Trophoblast cell (in vitro differentiated cells and primary cell): ENCODE measurements at regions not wholly inside any gene's neighbourhood (a gene's known extent, or its start where the extent isn't known, plus 50 kb on each side); places are given as distances from the start of the nearest gene placed in this dataset.

Experiments
- DNase-seq, 2 donors: peaks; one replicate each; pipeline ENCODE4 v3.0.0-alpha.2; 2016
- H2AFZ ChIP-seq: 2 replicates; pipeline ENCODE4 v1.6.1; 2013; ENCODE audit warnings: low read length, moderate library complexity, mild to moderate bottlenecking; ENCODE audit not compliant: insufficient read depth, poor library complexity
- H2AK5ac ChIP-seq: 2 replicates; pipeline ENCODE4 v1.6.1; 2013; ENCODE audit warnings: mild to moderate bottlenecking, low read length
- H2BK120ac ChIP-seq: 2 replicates; pipeline ENCODE4 v1.6.1; 2013; ENCODE audit warnings: low read length, mild to moderate bottlenecking, moderate library complexity; ENCODE audit not compliant: insufficient read depth, poor library complexity
- H2BK12ac ChIP-seq: 2 replicates; pipeline ENCODE4 v1.6.1; 2013; ENCODE audit warnings: mild to moderate bottlenecking, low read length, moderate library complexity
- H2BK5ac ChIP-seq: 2 replicates; pipeline ENCODE4 v1.6.1; 2013; ENCODE audit warnings: low read length, low read depth, moderate library complexity, mild to moderate bottlenecking; ENCODE audit not compliant: poor library complexity
- H3K14ac ChIP-seq: 2 replicates; pipeline ENCODE4 v1.6.1; 2013; ENCODE audit warnings: mild to moderate bottlenecking, low read length
- H3K18ac ChIP-seq: 2 replicates; pipeline ENCODE4 v1.6.1; 2013; ENCODE audit warnings: mild to moderate bottlenecking, low read length
- H3K23ac ChIP-seq: 2 replicates; pipeline ENCODE4 v1.6.1; 2013; ENCODE audit warnings: low read length
- H3K27ac ChIP-seq: 2 replicates; pipeline ENCODE4 v1.5.1; 2013; ENCODE audit warnings: low read depth, mild to moderate bottlenecking, inconsistent platforms, low read length, moderate library complexity
- H3K27me3 ChIP-seq: 2 replicates; pipeline ENCODE4 v1.6.1; 2013; ENCODE audit warnings: inconsistent platforms, mild to moderate bottlenecking, low read length, moderate library complexity; ENCODE audit not compliant: insufficient read depth
- H3K36me3 ChIP-seq, 2 experiments: 1 replicate in 1 of 2; 2 replicates in 1 of 2; pipeline ENCODE4 v1.6.1; 2013; ENCODE audit warnings: low read length in 2 of 2, mild to moderate bottlenecking in 2 of 2, moderate library complexity in 1 of 2; ENCODE audit not compliant: insufficient read depth in 2 of 2, control insufficient read depth in 1 of 2
- H3K4ac ChIP-seq: 2 replicates; pipeline ENCODE4 v1.6.1; 2013; ENCODE audit warnings: low read depth, mild to moderate bottlenecking, low read length, moderate library complexity
- H3K4me1 ChIP-seq, 2 experiments: 1 replicate in 1 of 2; 2 replicates in 1 of 2; pipeline ENCODE4 v1.6.1; 2013; ENCODE audit warnings: low read length in 2 of 2, mild to moderate bottlenecking in 2 of 2, moderate library complexity in 1 of 2; ENCODE audit not compliant: insufficient read depth in 2 of 2, control insufficient read depth in 1 of 2
- H3K4me2 ChIP-seq: 2 replicates; pipeline ENCODE4 v1.6.1; 2013; ENCODE audit warnings: inconsistent platforms, mild to moderate bottlenecking, low read length, moderate library complexity
- H3K4me3 ChIP-seq: 2 replicates; pipeline ENCODE4 v1.5.1; 2013; ENCODE audit warnings: mild to moderate bottlenecking, low read depth, low read length, inconsistent platforms
- H3K79me1 ChIP-seq: one replicate; pipeline ENCODE4 v1.6.1; 2013; ENCODE audit warnings: low read length
- H3K79me2 ChIP-seq: 2 replicates; pipeline ENCODE4 v1.6.1; 2013; ENCODE audit warnings: low read length, mild to moderate bottlenecking; ENCODE audit not compliant: control insufficient read depth, insufficient read depth, poor library complexity
- H3K9ac ChIP-seq: 2 replicates; pipeline ENCODE4 v1.6.1; 2013; ENCODE audit warnings: mild to moderate bottlenecking, low read length
- H3K9me3 ChIP-seq: 2 replicates; pipeline ENCODE4 v1.6.1; 2013; ENCODE audit warnings: low read depth, mild to moderate bottlenecking, control low read depth, inconsistent platforms, low read length; ENCODE audit not compliant: insufficient read depth
- H4K12ac ChIP-seq: 2 replicates; pipeline ENCODE4 v1.6.1; 2013; ENCODE audit warnings: low read depth, mild to moderate bottlenecking, low read length, moderate library complexity
- H4K8ac ChIP-seq: 2 replicates; pipeline ENCODE4 v1.6.1; 2013; ENCODE audit warnings: low read depth, mild to moderate bottlenecking, low read length, moderate library complexity
- H4K91ac ChIP-seq: one replicate; pipeline ENCODE4 v1.6.1; 2013; ENCODE audit warnings: low read depth, mild to moderate bottlenecking, low read length, moderate library complexity
- WGBS: extraction: QIAGEN DNeasy Blood & Tissue Kit; methylation state at CpG from one replicate; pipeline ENCODE4 v1.1.7; 2013; ENCODE audit warnings: missing lambda C conversion rate; ENCODE audit not compliant: insufficient read length, insufficient coverage; ENCODE audit errors: extremely low coverage; 5-methylcytosine and 5-hydroxymethylcytosine counted together

- Histone ChIP-seq H3K9ac (no peak overlapping the region), H3K36me3 (no peaks in the 10 kb centered on the region), H2AK5ac (no peak overlapping the region), H2AFZ (no peak overlapping the region), H3K27me3 (no peaks in the 10 kb centered on the region), H3K23ac (no peak overlapping the region), H2BK120ac (no peak overlapping the region), H3K4me2 (no peak overlapping the region), H3K4ac (no peak overlapping the region), H3K14ac (no peak overlapping the region), H3K79me2 (no peaks in the 10 kb centered on the region), H3K4me3 (no peak overlapping the region), H4K8ac (no peak overlapping the region), H4K91ac (no peak overlapping the region), H3K9me3 (no peaks in the 10 kb centered on the region), H3K27ac (no peak overlapping the region), H3K79me1 (no peaks in the 10 kb centered on the region), H3K4me1 (no peaks in the 10 kb centered on the region), H4K12ac (no peak overlapping the region), H3K18ac (no peak overlapping the region), H2BK5ac (no peak overlapping the region), H2BK12ac (no peak overlapping the region)
- DNase-seq = peak; percentile 32 to 69
- WGBS = no CpG with 5 or more reads among the region's 4 CpGs
Observed at GRCh38 chr18:68215931-68216330, 499.0 kb downstream of the TMX3 start.

- Histone ChIP-seq H3K4me1 (no peaks in the 10 kb centered on the region), H2BK5ac (no peak overlapping the region), H3K14ac (no peak overlapping the region), H3K4me3 (no peak overlapping the region), H3K4me2 (no peak overlapping the region), H4K91ac (no peak overlapping the region), H4K8ac (no peak overlapping the region), H4K12ac (no peak overlapping the region), H3K27me3 (no peaks in the 10 kb centered on the region), H2AFZ (no peak overlapping the region), H2AK5ac (no peak overlapping the region), H3K18ac (no peak overlapping the region), H3K79me1 (no peaks in the 10 kb centered on the region), H3K23ac (no peak overlapping the region), H3K9ac (no peak overlapping the region), H3K79me2 (no peaks in the 10 kb centered on the region), H3K27ac (no peak overlapping the region), H3K4ac (no peak overlapping the region), H2BK12ac (no peak overlapping the region), H3K36me3 (no peaks in the 10 kb centered on the region), H3K9me3 (peaks cover 2% of the 10 kb centered on the region), H2BK120ac (no peak overlapping the region)
- DNase-seq = no peak
- WGBS = no CpG with 5 or more reads among the region's 5 CpGs
Observed at GRCh38 chr18:68186039-68186438, 528.9 kb downstream of the TMX3 start.

- H3K36me3 ChIP-seq = no peaks in the 10 kb centered on the region
- DNase-seq = no peak
Observed at GRCh38 chr18:68181956-68182355, 533.0 kb downstream of the TMX3 start.

GRCh38 chr18:68179811-68180210 lies 535.1 kb downstream of the TMX3 start:
- no CpG with 5 or more reads among the region's 2 CpGs for WGBS
- no peaks in the 10 kb centered on the region for H3K27me3 ChIP-seq
- no peak overlapping the region for H2BK120ac ChIP-seq
- H3K79me2 ChIP-seq = no peaks in the 10 kb centered on the region
- no peak overlapping the region for H3K4me2 ChIP-seq
- no peak overlapping the region for H2AK5ac ChIP-seq
- no peak overlapping the region for H2BK12ac ChIP-seq
- H4K12ac ChIP-seq = no peak overlapping the region
- H3K23ac ChIP-seq = no peak overlapping the region
- H2AFZ ChIP-seq = no peak overlapping the region
- no peaks in the 10 kb centered on the region for H3K36me3 ChIP-seq
- H3K9ac ChIP-seq = no peak overlapping the region
- no peak overlapping the region for H4K8ac ChIP-seq
- peaks cover 2% of the 10 kb centered on the region for H3K9me3 ChIP-seq
- no peak overlapping the region for H2BK5ac ChIP-seq
- no peak overlapping the region for H3K14ac ChIP-seq
- H3K4ac ChIP-seq = no peak overlapping the region
- no peak for DNase-seq
- no peak overlapping the region for H3K18ac ChIP-seq
- no peaks in the 10 kb centered on the region for H3K79me1 ChIP-seq
- no peak overlapping the region for H3K4me3 ChIP-seq
- H3K27ac ChIP-seq = no peak overlapping the region
- no peak overlapping the region for H4K91ac ChIP-seq
- no peaks in the 10 kb centered on the region for H3K4me1 ChIP-seq

More at GRCh38 chr18:68181956-68182355, 533.0 kb downstream of the TMX3 start:
- Histone ChIP-seq H3K9me3 (peaks cover 2% of the 10 kb centered on the region), H3K79me2 (no peaks in the 10 kb centered on the region), H3K18ac (no peak overlapping the region), H3K4me2 (no peak overlapping the region), H3K4ac (no peak overlapping the region), H2AK5ac (no peak overlapping the region), H2AFZ (no peak overlapping the region), H3K14ac (no peak overlapping the region), H2BK5ac (no peak overlapping the region), H3K27ac (no peak overlapping the region), H3K27me3 (no peaks in the 10 kb centered on the region), H3K4me1 (no peaks in the 10 kb centered on the region), H2BK12ac (no peak overlapping the region), H3K4me3 (no peak overlapping the region), H4K12ac (no peak overlapping the region), H3K79me1 (no peaks in the 10 kb centered on the region), H4K8ac (no peak overlapping the region), H2BK120ac (no peak overlapping the region), H4K91ac (no peak overlapping the region), H3K23ac (no peak overlapping the region), H3K9ac (no peak overlapping the region)
- no CpG with 5 or more reads among the region's 2 CpGs for WGBS
